Gastrocnemius medialis (tissue), 4 donors: ENCODE measurements at regions not wholly inside any gene's neighbourhood (a gene's known extent, or its start where the extent isn't known, plus 50 kb on each side); places are given as distances from the start of the nearest gene placed in this dataset.

Source experiments
- CTCF ChIP-seq, 5 experiments: fragments of 450-650 bp in 3 of 5; fragments of 200-600 bp in 2 of 5; sonication (generic) in 2 of 5; IDR thresholded peaks in 4 of 5; conservative IDR thresholded peaks in 1 of 5; 1 replicate in 4 of 5; 2 replicates in 1 of 5; pipeline ENCODE4 v1.5.1; 2016 to 2019; ENCODE audit warnings: antibody characterized with exemption in 5 of 5, mild to moderate bottlenecking in 3 of 5, moderate library complexity in 3 of 5
- POLR2A ChIP-seq, 2 donors: fragments of 450-650 bp; IDR thresholded peaks; one replicate each; pipeline ENCODE4 v1.6.1; 2017; ENCODE audit warnings: antibody characterized with exemption in 2 of 2, mild to moderate bottlenecking in 2 of 2, moderate library complexity in 2 of 2

GRCh38 chr7:106423111-106423510, 138.3 kb upstream of the NAMPT start:
- TF ChIP-seq CTCF (IDR thresholded peaks at IDR 0.05 in 4 of 5, conservative IDR thresholded peaks at IDR 0.05 in 1 of 5) (no peak), POLR2A (IDR thresholded peaks at IDR 0.05) (no peak)
